ENCODE measurements at regions not wholly inside any gene's neighbourhood (a gene's known extent, or its start where the extent isn't known, plus 50 kb on each side); places are given as distances from the start of the nearest gene placed in this dataset.

- H3K36me3 ChIP-seq = no peaks in the 10 kb centered on the region
- peaks cover 0 to 17% (median 0%) of the 10 kb centered on the region in 7 donors for H3K27me3 ChIP-seq (replicated peaks in 1 of 7)
- H3K27ac ChIP-seq = no peak overlapping the region
- 83 to 91% (median 86%) methylated on average over 8 of the region's 8 CpGs for WGBS, 5 donors
- DNase-seq = no peak
- no peak overlapping the region for H3K4me3 ChIP-seq
- TF ChIP-seq POLR2AphosphoS5 (IDR thresholded peaks at IDR 0.05) (no peak), CTCF (IDR thresholded peaks at IDR 0.05 in 8 of 11, conservative IDR thresholded peaks at IDR 0.05 in 3 of 11) (no peak), POLR2A (IDR thresholded peaks at IDR 0.05) (no peak)
- peaks cover 0 to 15% (median 12%) of the 10 kb centered on the region in 8 donors for H3K9me3 ChIP-seq
- intact Hi-C loops (cut with DNase I; ENCODE audit: low total_unique reads) = no loop called here
- no peaks in the 10 kb centered on the region for H3K4me1 ChIP-seq
These were observed 422.7 kb downstream of the SIPA1L2 start for GRCh38 chr1:232207073-232207866.

- Histone ChIP-seq H3K27me3 (replicated peaks in 1 of 7) (peaks cover 0 to 19% (median 0%) of the 10 kb centered on the region in 7 donors), H3K4me3 (no peak overlapping the region), H3K9me3 (peaks cover 0 to 35% (median 31%) of the 10 kb centered on the region in 8 donors), H3K36me3 (no peaks in the 10 kb centered on the region), H3K27ac (no peak overlapping the region), H3K4me1 (no peaks in the 10 kb centered on the region)
- intact Hi-C loops (cut with DNase I; ENCODE audit: low total_unique reads) = no loop called here
- no peak for TF ChIP-seq POLR2A (IDR thresholded peaks at IDR 0.05)
- no peak for TF ChIP-seq CTCF (IDR thresholded peaks at IDR 0.05 in 8 of 11, conservative IDR thresholded peaks at IDR 0.05 in 3 of 11)
- no peak for DNase-seq
These were observed 425.7 kb downstream of the SIPA1L2 start for GRCh38 chr1:232204269-232204668.

- WGBS, 5 donors = 87 to 95% (median 92%) methylated on average over 7 of the region's 7 CpGs
- Histone ChIP-seq H3K27me3 (replicated peaks in 1 of 7) (peaks cover 0 to 34% (median 0%) of the 10 kb centered on the region in 7 donors), H3K4me1 (no peaks in the 10 kb centered on the region), H3K27ac (no peak overlapping the region), H3K9me3 (peaks cover 0 to 35% (median 31%) of the 10 kb centered on the region in 8 donors), H3K4me3 (no peak overlapping the region), H3K36me3 (no peaks in the 10 kb centered on the region)
- no peak for TF ChIP-seq POLR2AphosphoS5 (IDR thresholded peaks at IDR 0.05)
- no peak for TF ChIP-seq POLR2A (IDR thresholded peaks at IDR 0.05)
- TF ChIP-seq CTCF (IDR thresholded peaks at IDR 0.05 in 8 of 11, conservative IDR thresholded peaks at IDR 0.05 in 3 of 11) = no peak
- intact Hi-C loops (cut with DNase I; ENCODE audit: low total_unique reads) = no loop called here
- no peak for DNase-seq
These were observed 428.9 kb downstream of the SIPA1L2 start for GRCh38 chr1:232201024-232201423.

GRCh38 chr1:232196042-232196441, 433.9 kb downstream of the SIPA1L2 start:
- H3K4me3 ChIP-seq = no peak overlapping the region
- WGBS, 5 donors = 42 to 78% (median 64%) methylated on average over 1 of the region's 1 CpG
- peaks cover 0 to 50% (median 0%) of the 10 kb centered on the region in 7 donors for H3K27me3 ChIP-seq (replicated peaks in 1 of 7)
- H3K9me3 ChIP-seq = peaks cover 0 to 11% (median 8%) of the 10 kb centered on the region in 8 donors
- intact Hi-C loops (cut with DNase I; ENCODE audit: low total_unique reads) = no loop called here
- H3K36me3 ChIP-seq = no peaks in the 10 kb centered on the region
- no peak for DNase-seq
- H3K4me1 ChIP-seq = peaks cover 0 to 11% (median 4%) of the 10 kb centered on the region in 6 donors
- TF ChIP-seq CTCF (IDR thresholded peaks at IDR 0.05 in 8 of 11, conservative IDR thresholded peaks at IDR 0.05 in 3 of 11) = no peak
- TF ChIP-seq POLR2AphosphoS5 (IDR thresholded peaks at IDR 0.05) = no peak
- no peak for TF ChIP-seq POLR2A (IDR thresholded peaks at IDR 0.05)
- H3K27ac ChIP-seq = no peak overlapping the region
